ENCODE measurements at regions not wholly inside any gene's neighbourhood (a gene's known extent, or its start where the extent isn't known, plus 50 kb on each side); places are given as distances from the start of the nearest gene placed in this dataset.

DNA sequence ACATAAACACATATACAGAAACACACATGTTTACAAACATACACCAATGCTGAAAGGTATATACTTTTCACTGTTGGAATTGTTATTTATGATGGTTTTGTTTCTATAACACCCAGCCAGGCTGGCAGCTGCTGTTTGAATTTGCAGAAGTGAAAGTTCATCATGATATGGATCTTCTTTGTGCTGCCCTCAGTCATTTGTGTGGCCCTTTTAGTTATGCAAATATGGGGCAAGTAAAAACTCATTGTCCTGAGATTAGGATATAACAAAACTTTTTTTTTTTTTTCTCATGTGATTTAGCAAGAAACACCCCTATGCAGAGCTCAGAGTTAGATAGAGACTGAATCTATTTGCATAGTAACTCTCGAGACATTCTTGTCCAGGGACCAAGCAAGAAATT is 714.1 kb downstream of the KCNJ3 start:
- H3K9me3 Mint-ChIP-seq (ENCODE audit: unreplicated experiment) = no peaks in the 10 kb centered on the region
- peaks cover 11% of the 10 kb centered on the region for H3K36me3 Mint-ChIP-seq (ENCODE audit: unreplicated experiment)
- H3K4me1 Mint-ChIP-seq (ENCODE audit: low read depth, unreplicated experiment) = no peaks in the 10 kb centered on the region
- H3K27me3 Mint-ChIP-seq (ENCODE audit: unreplicated experiment) = no peaks in the 10 kb centered on the region
- H3K27ac Mint-ChIP-seq (ENCODE audit: unreplicated experiment) = no peak overlapping the region
- DNase-seq = no peak
- H3K4me3 Mint-ChIP-seq (ENCODE audit: unreplicated experiment) = no peak overlapping the region
- TF ChIP-seq, protein P1, sequence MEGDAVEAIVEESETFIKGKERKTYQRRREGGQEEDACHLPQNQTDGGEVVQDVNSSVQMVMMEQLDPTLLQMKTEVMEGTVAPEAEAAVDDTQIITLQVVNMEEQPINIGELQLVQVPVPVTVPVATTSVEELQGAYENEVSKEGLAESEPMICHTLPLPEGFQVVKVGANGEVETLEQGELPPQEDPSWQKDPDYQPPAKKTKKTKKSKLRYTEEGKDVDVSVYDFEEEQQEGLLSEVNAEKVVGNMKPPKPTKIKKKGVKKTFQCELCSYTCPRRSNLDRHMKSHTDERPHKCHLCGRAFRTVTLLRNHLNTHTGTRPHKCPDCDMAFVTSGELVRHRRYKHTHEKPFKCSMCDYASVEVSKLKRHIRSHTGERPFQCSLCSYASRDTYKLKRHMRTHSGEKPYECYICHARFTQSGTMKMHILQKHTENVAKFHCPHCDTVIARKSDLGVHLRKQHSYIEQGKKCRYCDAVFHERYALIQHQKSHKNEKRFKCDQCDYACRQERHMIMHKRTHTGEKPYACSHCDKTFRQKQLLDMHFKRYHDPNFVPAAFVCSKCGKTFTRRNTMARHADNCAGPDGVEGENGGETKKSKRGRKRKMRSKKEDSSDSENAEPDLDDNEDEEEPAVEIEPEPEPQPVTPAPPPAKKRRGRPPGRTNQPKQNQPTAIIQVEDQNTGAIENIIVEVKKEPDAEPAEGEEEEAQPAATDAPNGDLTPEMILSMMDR (IDR thresholded peaks at IDR 0.05; ENCODE audit: partially characterized antibody, unreplicated experiment) = no peak

DNA sequence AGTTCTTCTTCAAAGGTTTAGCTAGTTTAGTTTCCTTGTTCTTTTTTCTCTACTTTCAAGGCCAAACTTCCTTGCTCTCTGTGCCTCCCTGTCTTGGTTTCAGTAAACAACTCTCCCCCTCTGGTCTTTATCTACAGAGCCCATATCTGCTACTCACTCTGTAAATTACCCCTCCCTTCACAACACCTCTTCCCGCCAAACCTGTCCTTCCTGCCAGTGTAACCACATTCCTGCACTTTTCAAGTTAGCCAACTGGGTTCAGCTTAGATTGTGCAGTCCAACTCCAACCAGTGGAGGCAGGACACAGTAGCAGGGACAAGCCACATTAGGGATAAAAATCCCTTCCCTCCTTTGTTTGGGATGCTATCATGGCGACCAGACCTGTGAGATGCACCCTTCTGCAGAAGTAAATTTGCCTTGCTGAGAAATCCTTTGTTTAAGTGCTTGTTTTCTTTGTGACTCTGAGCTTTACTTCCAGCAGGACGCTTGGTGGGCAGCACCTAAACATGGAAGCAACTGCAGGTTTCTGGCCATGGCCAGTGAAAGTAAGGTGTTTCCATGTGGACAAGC is 706.0 kb downstream of the KCNJ3 start:
- no peaks in the 10 kb centered on the region for H3K4me1 Mint-ChIP-seq (ENCODE audit: low read depth, unreplicated experiment)
- no peaks in the 10 kb centered on the region for H3K27me3 Mint-ChIP-seq (ENCODE audit: unreplicated experiment)
- DNase-seq = no peak
- TF ChIP-seq, protein P1 (IDR thresholded peaks at IDR 0.05; ENCODE audit: partially characterized antibody, unreplicated experiment) = no peak
- peaks cover 23% of the 10 kb centered on the region for H3K36me3 Mint-ChIP-seq (ENCODE audit: unreplicated experiment)
- no peaks in the 10 kb centered on the region for H3K9me3 Mint-ChIP-seq (ENCODE audit: unreplicated experiment)
- H3K4me3 Mint-ChIP-seq (ENCODE audit: unreplicated experiment) = no peak overlapping the region
- no peak overlapping the region for H3K27ac Mint-ChIP-seq (ENCODE audit: unreplicated experiment)

DNA sequence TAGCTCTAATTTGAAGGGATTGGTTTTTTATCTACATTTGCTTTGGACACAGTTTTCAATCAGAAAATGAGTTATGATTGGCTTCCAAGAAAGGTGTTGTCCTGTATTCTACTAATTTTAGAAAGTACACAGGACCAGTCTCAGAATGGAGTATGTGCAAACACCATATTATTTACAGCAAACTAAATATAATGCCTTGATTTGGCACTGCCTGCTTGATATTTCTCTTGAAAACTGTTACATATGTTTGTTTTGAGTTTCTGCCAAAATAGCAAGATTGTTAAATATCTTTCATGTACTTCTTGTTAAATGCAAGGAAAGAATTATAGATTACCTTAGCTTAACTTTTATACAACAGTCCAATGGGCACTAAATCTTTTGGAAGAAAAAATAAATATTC is 694.9 kb downstream of the KCNJ3 start:
- Mint-ChIP-seq H3K4me1 (ENCODE audit: low read depth, unreplicated experiment) (no peaks in the 10 kb centered on the region), H3K27me3 (ENCODE audit: unreplicated experiment) (peaks cover 1% of the 10 kb centered on the region), H3K9me3 (ENCODE audit: unreplicated experiment) (no peaks in the 10 kb centered on the region), H3K36me3 (ENCODE audit: unreplicated experiment) (no peaks in the 10 kb centered on the region), H3K4me3 (ENCODE audit: unreplicated experiment) (no peak overlapping the region), H3K27ac (ENCODE audit: unreplicated experiment) (no peak overlapping the region)
- TF ChIP-seq, protein P1 (IDR thresholded peaks at IDR 0.05; ENCODE audit: partially characterized antibody, unreplicated experiment) = no peak
- no peak for DNase-seq

DNA sequence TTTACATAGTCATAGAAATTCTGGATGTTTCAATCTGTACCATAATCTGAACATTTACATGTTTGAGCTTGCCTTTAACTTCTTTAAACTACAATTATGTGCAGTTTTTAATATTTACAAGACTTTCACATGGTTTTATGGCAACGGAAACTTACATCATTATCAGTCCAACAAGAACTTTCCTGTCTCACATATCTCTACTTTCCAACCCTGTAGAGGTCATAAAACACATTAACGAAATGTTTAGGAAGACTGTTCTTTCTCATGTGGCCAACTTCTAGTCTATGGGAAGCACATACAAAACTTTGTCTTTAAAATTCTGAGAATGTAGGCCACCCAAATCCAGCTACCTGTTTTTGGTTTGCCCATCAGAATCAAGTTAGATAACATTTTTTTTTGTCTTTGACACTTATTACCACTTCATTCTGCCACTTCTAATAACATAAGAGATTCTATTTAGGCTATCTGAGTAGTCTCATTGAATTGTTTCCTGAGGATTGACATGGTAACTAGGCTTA is 693.2 kb downstream of the KCNJ3 start:
- no peak for DNase-seq
- no peaks in the 10 kb centered on the region for H3K9me3 Mint-ChIP-seq (ENCODE audit: unreplicated experiment)
- H3K36me3 Mint-ChIP-seq (ENCODE audit: unreplicated experiment) = no peaks in the 10 kb centered on the region
- no peak overlapping the region for H3K4me3 Mint-ChIP-seq (ENCODE audit: unreplicated experiment)
- no peak overlapping the region for H3K27ac Mint-ChIP-seq (ENCODE audit: unreplicated experiment)
- TF ChIP-seq, protein P1 (IDR thresholded peaks at IDR 0.05; ENCODE audit: partially characterized antibody, unreplicated experiment) = no peak
- H3K4me1 Mint-ChIP-seq (ENCODE audit: low read depth, unreplicated experiment) = no peaks in the 10 kb centered on the region
- peaks cover 1% of the 10 kb centered on the region for H3K27me3 Mint-ChIP-seq (ENCODE audit: unreplicated experiment)

DNA sequence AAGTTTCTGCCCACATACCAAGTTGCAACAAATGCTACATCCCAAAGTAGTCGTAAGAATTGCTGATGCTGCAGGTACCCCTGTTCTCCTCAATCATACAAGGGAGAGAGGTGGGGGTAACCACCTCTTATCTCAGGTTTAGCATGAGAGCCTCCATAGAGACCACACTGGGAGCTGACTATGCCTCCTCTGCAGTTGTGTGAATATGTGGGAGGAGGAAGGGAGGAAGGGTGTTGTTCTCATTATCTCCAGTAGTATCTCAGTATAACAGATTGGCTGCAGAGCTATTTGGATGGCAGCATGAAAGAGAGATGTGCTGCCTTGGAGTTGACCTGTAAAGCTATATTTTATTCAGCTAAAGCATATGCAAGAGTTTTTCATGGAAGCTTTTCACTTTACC is 690.7 kb downstream of the KCNJ3 start:
- no peak overlapping the region for H3K27ac Mint-ChIP-seq (ENCODE audit: unreplicated experiment)

More for the DNA sequence above, 690.7 kb downstream of the KCNJ3 start:
- TF ChIP-seq, protein P1 (IDR thresholded peaks at IDR 0.05; ENCODE audit: partially characterized antibody, unreplicated experiment) = no peak
- H3K4me1 Mint-ChIP-seq (ENCODE audit: low read depth, unreplicated experiment) = no peaks in the 10 kb centered on the region
- H3K27me3 Mint-ChIP-seq (ENCODE audit: unreplicated experiment) = peaks cover 1% of the 10 kb centered on the region
- no peak for DNase-seq
- no peaks in the 10 kb centered on the region for H3K36me3 Mint-ChIP-seq (ENCODE audit: unreplicated experiment)
- H3K9me3 Mint-ChIP-seq (ENCODE audit: unreplicated experiment) = no peaks in the 10 kb centered on the region
- no peak overlapping the region for H3K4me3 Mint-ChIP-seq (ENCODE audit: unreplicated experiment)

All from glutamatergic neuron (in vitro differentiated cells).